ENCODE measurements at regions not wholly inside any gene's neighbourhood (a gene's known extent, or its start where the extent isn't known, plus 50 kb on each side); places are given as distances from the start of the nearest gene placed in this dataset.
"Not testable (repeated sequence)": the region's sequence is repeated elsewhere in the genome, so short reads cannot be mapped to it uniquely, and the experiment has no call there.

- no peak for DNase-seq (ENCODE audit: low read depth in 2 of 2)
Measured at GRCh38 chr11:38160433-38160832, 1562.4 kb upstream of the RAG2 start.

DNA sequence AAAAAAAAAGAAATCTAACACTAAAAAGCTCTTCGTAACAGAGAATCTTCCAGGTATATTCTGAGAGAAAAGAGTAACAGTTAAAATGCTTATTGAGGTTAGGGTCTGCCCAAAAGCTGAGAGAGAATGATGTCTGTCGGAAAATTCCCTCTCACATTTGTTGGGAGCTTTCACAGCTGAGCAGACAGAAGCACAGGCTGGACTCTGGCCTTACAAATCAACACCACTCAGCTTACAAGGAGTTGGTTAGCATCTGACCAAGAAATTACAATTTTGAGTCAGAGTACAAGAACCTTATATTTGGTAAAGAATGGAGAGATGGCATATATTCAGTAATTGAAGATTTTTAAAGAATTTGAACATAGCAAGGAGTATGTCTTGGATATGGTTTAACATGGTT lies 1561.0 kb upstream of the RAG2 start:
- no peak for DNase-seq (ENCODE audit: low read depth in 2 of 2)

- DNase-seq (ENCODE audit: low read depth in 2 of 2) = no peak
Measured at GRCh38 chr11:38156495-38157146, 1558.6 kb upstream of the RAG2 start.

GRCh38 chr11:38155856-38156255 lies 1557.8 kb upstream of the RAG2 start:
- DNase-seq (ENCODE audit: low read depth in 2 of 2) = no peak

GRCh38 chr11:38153985-38154384 lies 1555.9 kb upstream of the RAG2 start:
- no peak for DNase-seq (ENCODE audit: low read depth in 2 of 2)

DNA sequence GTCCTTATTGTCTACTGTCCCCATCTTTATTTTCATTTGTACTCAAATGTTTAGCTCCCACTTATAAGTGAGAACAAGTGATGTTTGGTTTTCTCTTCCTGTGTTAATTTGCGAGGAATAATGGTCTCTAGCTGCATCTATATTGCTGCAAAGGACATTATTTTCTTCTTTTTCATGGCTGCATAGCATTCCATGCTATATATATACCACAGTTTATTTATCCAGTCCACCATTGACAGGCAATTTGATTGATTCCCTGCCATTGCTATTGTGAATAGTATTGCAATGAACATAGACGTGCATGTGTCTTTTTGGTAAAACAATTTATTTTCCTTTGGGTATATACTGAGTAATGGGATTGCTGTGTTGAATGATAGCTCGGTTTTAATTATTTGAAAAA lies 1545.8 kb upstream of the RAG2 start:
- DNase-seq (ENCODE audit: low read depth in 2 of 2) = no peak

DNA sequence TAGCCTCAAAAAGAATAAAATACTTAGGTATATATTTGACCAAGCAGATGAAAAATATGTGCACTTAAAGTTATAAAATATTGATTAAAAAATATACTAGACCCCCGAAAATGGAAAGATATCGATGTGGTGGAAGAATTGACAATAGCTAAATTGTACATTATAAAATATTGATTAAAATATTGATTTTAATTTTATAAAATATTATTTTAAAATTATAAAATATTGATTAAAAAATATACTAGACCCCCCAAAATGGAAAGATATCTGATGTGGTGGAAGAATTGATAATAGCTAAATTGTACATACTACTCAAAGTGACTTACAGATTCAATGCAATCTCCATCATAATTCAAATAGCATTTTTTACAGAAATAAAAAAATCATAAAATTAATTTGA lies 1540.9 kb upstream of the RAG2 start:
- no peak for DNase-seq (ENCODE audit: low read depth in 2 of 2)

DNA sequence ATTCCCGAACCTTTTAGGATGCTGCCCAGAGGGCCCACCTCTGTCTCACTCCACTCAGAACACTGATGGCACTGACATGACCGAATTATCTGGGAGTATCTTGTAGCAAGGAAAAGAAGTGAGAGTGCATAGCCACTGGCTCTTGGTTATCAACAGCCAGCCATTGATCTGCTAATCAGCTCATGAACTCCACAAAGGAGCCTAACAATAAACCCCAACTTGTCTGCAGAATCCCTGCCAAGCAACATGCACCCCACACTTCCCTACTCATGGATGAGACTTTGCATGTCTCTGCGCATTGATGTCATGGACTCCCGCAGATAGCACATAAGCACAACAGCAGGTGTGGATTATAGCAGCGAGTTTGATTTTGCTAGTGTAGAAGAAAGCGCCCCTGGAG lies 1538.9 kb upstream of the RAG2 start:
- DNase-seq (ENCODE audit: low read depth in 2 of 2) = no peak

GRCh38 chr11:38131535-38131934 lies 1533.5 kb upstream of the RAG2 start:
- no peak for DNase-seq (ENCODE audit: low read depth in 2 of 2)

DNA sequence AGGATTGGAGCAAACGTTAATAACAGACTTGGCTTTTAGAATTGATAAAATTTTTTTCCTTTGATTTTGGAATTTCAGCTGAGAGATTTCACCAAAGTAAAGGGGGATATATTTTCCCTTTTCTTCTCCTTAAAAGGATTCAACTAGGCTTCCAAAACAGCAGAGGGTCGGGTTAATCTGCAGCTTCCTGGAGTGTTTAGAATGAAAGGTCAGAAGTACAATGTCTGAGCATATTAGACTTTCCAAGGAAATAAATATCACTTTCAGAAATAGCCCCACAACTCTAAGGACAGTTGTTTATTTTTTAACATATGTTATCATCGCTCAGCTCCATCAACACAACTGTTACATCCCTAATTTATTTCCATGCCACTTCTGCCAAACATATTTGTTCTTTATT lies 1532.9 kb upstream of the RAG2 start:
- DNase-seq (ENCODE audit: low read depth in 2 of 2) = no peak

- DNase-seq (ENCODE audit: low read depth in 2 of 2) = no peak
Measured at GRCh38 chr11:38130514-38130913, 1532.5 kb upstream of the RAG2 start.

GRCh38 chr11:38123673-38124072 lies 1525.6 kb upstream of the RAG2 start:
- no peak for DNase-seq (ENCODE audit: low read depth in 2 of 2)

- DNase-seq (ENCODE audit: low read depth in 2 of 2) = not testable (repeated sequence)
Measured at GRCh38 chr11:38116616-38117015, 1518.6 kb upstream of the RAG2 start.

GRCh38 chr11:38115381-38115780 lies 1517.3 kb upstream of the RAG2 start:
- DNase-seq (ENCODE audit: low read depth in 2 of 2) = not testable (repeated sequence)

GRCh38 chr11:38100836-38101462 lies 1502.9 kb upstream of the RAG2 start:
- DNase-seq (ENCODE audit: low read depth in 2 of 2) = no peak

- DNase-seq (ENCODE audit: low read depth in 2 of 2) = no peak
Measured at GRCh38 chr11:38095268-38095667, 1497.2 kb upstream of the RAG2 start.

DNA sequence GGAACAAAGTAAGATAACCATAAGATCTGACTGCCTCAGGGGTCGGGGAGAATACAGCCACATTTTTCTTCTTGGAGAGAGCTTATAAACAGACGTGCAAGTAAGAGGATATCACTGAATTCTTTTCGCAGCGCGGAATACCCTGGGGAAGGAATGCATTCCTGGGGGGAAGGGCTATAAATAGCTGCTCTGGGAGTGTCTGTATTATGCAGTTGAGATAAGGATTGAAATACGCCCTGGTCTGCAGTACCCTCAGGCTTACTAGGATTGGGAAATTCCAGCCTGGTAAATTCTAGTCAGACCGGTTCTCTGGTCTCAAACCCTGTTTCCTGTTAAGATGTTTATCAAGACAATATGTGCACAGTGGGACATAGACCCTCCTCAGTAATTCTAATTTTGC lies 1491.7 kb upstream of the RAG2 start:
- no peak for DNase-seq (ENCODE audit: low read depth in 2 of 2)

DNA sequence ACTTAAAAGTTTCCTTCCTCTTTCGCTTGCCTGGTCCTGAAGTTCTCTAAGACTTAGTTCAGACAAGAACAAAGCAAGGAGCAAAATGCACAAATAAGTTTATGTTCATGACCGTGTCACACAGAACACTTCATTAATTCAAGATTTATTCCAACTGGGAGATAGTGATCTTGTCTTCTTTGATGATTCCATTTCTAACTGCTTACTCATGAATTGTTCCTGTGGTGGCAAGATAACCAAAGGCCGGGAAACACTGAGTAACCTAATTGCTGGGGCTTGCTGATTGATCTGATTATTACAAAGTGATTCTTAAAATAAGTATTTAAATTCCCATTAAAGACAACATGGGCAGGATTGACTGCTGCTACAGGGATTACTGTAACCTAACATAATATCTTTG lies 1462.9 kb upstream of the RAG2 start:
- DNase-seq (ENCODE audit: low read depth in 2 of 2) = no peak

DNA sequence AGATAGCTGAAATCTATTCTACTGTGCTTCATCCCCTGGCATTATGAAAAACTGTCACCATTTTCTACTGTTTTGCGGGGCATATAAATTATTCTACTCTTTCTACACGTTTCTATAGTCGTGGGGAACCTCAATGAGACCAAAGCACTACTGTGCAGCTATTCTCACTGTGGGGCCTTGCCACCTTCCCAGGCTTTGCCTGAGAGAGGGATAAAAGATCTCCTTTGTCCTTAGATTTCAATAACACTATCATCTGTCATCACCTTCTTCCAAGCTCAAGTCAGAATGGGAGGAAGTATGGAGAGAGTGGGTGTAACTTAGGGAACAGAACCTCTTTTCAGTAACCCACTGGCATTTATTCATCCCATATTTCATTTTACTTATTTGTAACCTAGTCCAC lies 1462.1 kb upstream of the RAG2 start:
- no peak for DNase-seq (ENCODE audit: low read depth in 2 of 2)

GRCh38 chr11:38046571-38047135 lies 1448.6 kb upstream of the RAG2 start:
- DNase-seq (ENCODE audit: low read depth in 2 of 2) = no peak

DNA sequence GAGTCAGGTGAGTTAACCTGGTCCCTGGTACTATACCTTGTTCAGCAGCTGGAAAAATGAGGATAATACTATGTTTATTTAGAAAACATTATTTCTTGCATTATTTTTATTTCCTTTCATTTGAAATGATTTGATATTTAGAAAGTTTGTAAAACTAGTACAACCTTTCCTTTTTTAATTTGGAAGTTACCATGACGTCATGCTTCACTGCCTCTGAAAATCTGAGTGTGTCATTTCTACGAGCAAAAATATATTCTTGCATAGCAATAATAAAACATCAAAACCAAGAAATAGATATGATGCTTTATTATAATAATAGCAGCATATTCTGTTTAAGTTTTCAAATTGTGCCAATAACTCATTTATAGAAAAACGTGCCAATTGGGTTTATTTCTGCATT lies 1445.0 kb upstream of the RAG2 start:
- DNase-seq (ENCODE audit: low read depth in 2 of 2) = no peak

GRCh38 chr11:38038777-38039176 lies 1440.7 kb upstream of the RAG2 start:
- no peak for DNase-seq (ENCODE audit: low read depth in 2 of 2)

GRCh38 chr11:38019072-38019775 lies 1421.2 kb upstream of the RAG2 start:
- no peak for DNase-seq (ENCODE audit: low read depth in 2 of 2)

Data from dermis microvascular lymphatic vessel endothelial cell (primary cell).